HFFc6 (cell line): ENCODE measurements at regions not wholly inside any gene's neighbourhood (a gene's known extent, or its start where the extent isn't known, plus 50 kb on each side); places are given as distances from the start of the nearest gene placed in this dataset.

Experiments
- DNase-seq: peaks from one replicate; pipeline ENCODE4 v3.0.0-alpha.2; 2018
- H3K27ac Mint-ChIP-seq: 2 replicates; pipeline ENCODE4 v1.8.0; 2020; ENCODE audit warnings: mild to moderate bottlenecking, mixed read lengths
- H3K27me3 Mint-ChIP-seq: 2 replicates; pipeline ENCODE4 v1.8.0; 2021; ENCODE audit warnings: mild to moderate bottlenecking, moderate library complexity, mixed read lengths; ENCODE audit not compliant: insufficient read depth
- H3K36me3 Mint-ChIP-seq: 2 replicates; pipeline ENCODE4 v1.8.0; 2021; ENCODE audit warnings: low read depth, mixed read lengths
- H3K4me1 Mint-ChIP-seq: 2 replicates; pipeline ENCODE4 v1.8.0; 2020; ENCODE audit warnings: low read depth, mixed read lengths
- H3K4me3 Mint-ChIP-seq: 2 replicates; pipeline ENCODE4 v1.8.0; 2020; ENCODE audit warnings: mild to moderate bottlenecking, moderate library complexity, mixed read lengths
- H3K9me3 Mint-ChIP-seq: 2 replicates; pipeline ENCODE4 v1.8.0; 2020; ENCODE audit warnings: mild to moderate bottlenecking, mixed read lengths
- TF ChIP-seq, protein P1 (sequence below): fragments of 200-600 bp; sonication (generic); IDR thresholded peaks from 2 replicates; pipeline ENCODE4 v1.5.0; 2021; ENCODE audit warnings: antibody characterized with exemption, mild to moderate bottlenecking

GRCh38 chr12:103043531-103044486 lies 86.3 kb downstream of the ASCL1 start:
- no peak overlapping the region for H3K4me3 Mint-ChIP-seq
- H3K36me3 Mint-ChIP-seq, result peaks cover 4% of the 10 kb centered on the region; the same call in 1 of the 2 replicates
- TF ChIP-seq, protein P1, sequence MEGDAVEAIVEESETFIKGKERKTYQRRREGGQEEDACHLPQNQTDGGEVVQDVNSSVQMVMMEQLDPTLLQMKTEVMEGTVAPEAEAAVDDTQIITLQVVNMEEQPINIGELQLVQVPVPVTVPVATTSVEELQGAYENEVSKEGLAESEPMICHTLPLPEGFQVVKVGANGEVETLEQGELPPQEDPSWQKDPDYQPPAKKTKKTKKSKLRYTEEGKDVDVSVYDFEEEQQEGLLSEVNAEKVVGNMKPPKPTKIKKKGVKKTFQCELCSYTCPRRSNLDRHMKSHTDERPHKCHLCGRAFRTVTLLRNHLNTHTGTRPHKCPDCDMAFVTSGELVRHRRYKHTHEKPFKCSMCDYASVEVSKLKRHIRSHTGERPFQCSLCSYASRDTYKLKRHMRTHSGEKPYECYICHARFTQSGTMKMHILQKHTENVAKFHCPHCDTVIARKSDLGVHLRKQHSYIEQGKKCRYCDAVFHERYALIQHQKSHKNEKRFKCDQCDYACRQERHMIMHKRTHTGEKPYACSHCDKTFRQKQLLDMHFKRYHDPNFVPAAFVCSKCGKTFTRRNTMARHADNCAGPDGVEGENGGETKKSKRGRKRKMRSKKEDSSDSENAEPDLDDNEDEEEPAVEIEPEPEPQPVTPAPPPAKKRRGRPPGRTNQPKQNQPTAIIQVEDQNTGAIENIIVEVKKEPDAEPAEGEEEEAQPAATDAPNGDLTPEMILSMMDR, result no peak
- H3K4me1 Mint-ChIP-seq, result no peaks in the 10 kb centered on the region
- no peak for DNase-seq
- H3K9me3 Mint-ChIP-seq, result peaks cover 32% of the 10 kb centered on the region
- no peaks in the 10 kb centered on the region; the same call in none of the 2 replicates for H3K27me3 Mint-ChIP-seq
- no peak overlapping the region for H3K27ac Mint-ChIP-seq

GRCh38 chr12:103046154-103046553 lies 88.7 kb downstream of the ASCL1 start:
- H3K27ac Mint-ChIP-seq, result no peak overlapping the region
- H3K4me1 Mint-ChIP-seq, result no peaks in the 10 kb centered on the region
- H3K9me3 Mint-ChIP-seq, result peaks cover 37% of the 10 kb centered on the region
- H3K27me3 Mint-ChIP-seq, result no peaks in the 10 kb centered on the region; the same call in 1 of the 2 replicates
- peaks cover 4% of the 10 kb centered on the region; the same call in 1 of the 2 replicates for H3K36me3 Mint-ChIP-seq
- H3K4me3 Mint-ChIP-seq, result no peak overlapping the region
- TF ChIP-seq, protein P1, result no peak
- DNase-seq, result no peak

- TF ChIP-seq, protein P1, result no peak
- Mint-ChIP-seq H3K4me1 (no peaks in the 10 kb centered on the region), H3K27me3 (no peaks in the 10 kb centered on the region; the same call in 1 of the 2 replicates), H3K36me3 (peaks cover 4% of the 10 kb centered on the region; the same call in 1 of the 2 replicates), H3K9me3 (peaks cover 51% of the 10 kb centered on the region), H3K4me3 (no peak overlapping the region), H3K27ac (no peak overlapping the region)
- DNase-seq, result no peak
Observed at GRCh38 chr12:103050273-103050672, 92.8 kb downstream of the ASCL1 start.

GRCh38 chr12:103053089-103053488 lies 95.6 kb downstream of the ASCL1 start:
- TF ChIP-seq, protein P1, result no peak
- H3K36me3 Mint-ChIP-seq, result no peaks in the 10 kb centered on the region
- H3K27ac Mint-ChIP-seq, result no peak overlapping the region
- DNase-seq, result no peak
- H3K27me3 Mint-ChIP-seq, result no peaks in the 10 kb centered on the region; the same call in none of the 2 replicates
- no peaks in the 10 kb centered on the region for H3K4me1 Mint-ChIP-seq
- H3K9me3 Mint-ChIP-seq, result peaks cover 55% of the 10 kb centered on the region
- no peak overlapping the region for H3K4me3 Mint-ChIP-seq

- Mint-ChIP-seq H3K27ac (no peak overlapping the region), H3K4me3 (no peak overlapping the region), H3K4me1 (no peaks in the 10 kb centered on the region), H3K9me3 (peaks cover 44% of the 10 kb centered on the region), H3K27me3 (no peaks in the 10 kb centered on the region; the same call in 1 of the 2 replicates), H3K36me3 (no peaks in the 10 kb centered on the region)
- no peak for DNase-seq
- TF ChIP-seq, protein P1, result no peak
Observed at GRCh38 chr12:103073630-103074029, 116.2 kb downstream of the ASCL1 start.
